Panc1 (cell line): ENCODE measurements at regions not wholly inside any gene's neighbourhood (a gene's known extent, or its start where the extent isn't known, plus 50 kb on each side); places are given as distances from the start of the nearest gene placed in this dataset.

Experiments used
- ATAC-seq: fragments of 200-7000 bp; cut with Tn5 transposase; 2 replicates; pipeline ENCODE4 v1.9.1; 2020; ENCODE audit warnings: mild to moderate bottlenecking, moderate library complexity
- BruUV-seq: library from RNA; stranded (reverse); fragments of 400-500 nt; replicated peaks from 2 replicates; lab custom pipeline; 2021; lab: Mats Ljungman, UMichigan
- CTCF ChIA-PET: fragments of 300-600 bp; sonication (Branson Sonifier 250); formaldehyde crosslinking; loops from one replicate; lab custom pipeline; 2022; ENCODE audit warnings: antibody characterized with exemption; lab: Charles Lee
- POLR2A ChIA-PET: fragments of 300-600 bp; sonication (Branson Sonifier 250); formaldehyde crosslinking; loops from one replicate; lab custom pipeline; 2022; ENCODE audit warnings: antibody characterized with exemption; lab: Charles Lee
- DNase-seq: peaks from one replicate; pipeline ENCODE4 v3.0.0-alpha.2; 2010; ENCODE audit warnings: low read depth, low spot score
- H3K27ac ChIP-seq: 2 replicates; pipeline ENCODE4 v1.5.1; 2011; ENCODE audit warnings: mild to moderate bottlenecking, low read length, inconsistent platforms
- H3K27me3 ChIP-seq: fragments of 200-500 bp; sonication (Bioruptor generic); 2 replicates; pipeline ENCODE4 v1.6.0; 2014; ENCODE audit warnings: low read length, inconsistent platforms; ENCODE audit not compliant: control insufficient read depth, insufficient read depth
- H3K36me3 ChIP-seq: fragments of 200-500 bp; sonication (Bioruptor generic); 2 replicates; pipeline ENCODE4 v1.5.1; 2014; ENCODE audit warnings: inconsistent platforms, mild to moderate bottlenecking, low read length, moderate library complexity; ENCODE audit not compliant: control insufficient read depth, insufficient read depth
- H3K4me1 ChIP-seq: 2 replicates; pipeline ENCODE4 v1.5.1; 2011; ENCODE audit warnings: inconsistent platforms, mild to moderate bottlenecking, low read length, moderate library complexity; ENCODE audit not compliant: control insufficient read depth, insufficient read depth
- H3K4me3 ChIP-seq, 2 experiments: 2 replicates each; pipeline ENCODE4 v1.5.1; 2011 to 2012; ENCODE audit warnings: low read depth in 2 of 2, low read length in 2 of 2, mild to moderate bottlenecking in 2 of 2, inconsistent platforms in 1 of 2, moderate library complexity in 1 of 2
- H3K9me3 ChIP-seq: fragments of 200-500 bp; sonication (Bioruptor generic); 2 replicates; pipeline ENCODE4 v1.5.1; 2014; ENCODE audit warnings: low read depth, mild to moderate bottlenecking, inconsistent platforms, low read length, moderate library complexity; ENCODE audit not compliant: control insufficient read depth, insufficient read depth
- CTCF ChIP-seq: fragments of 450-650 bp; IDR thresholded peaks from 2 replicates; pipeline ENCODE4 v1.5.1; 2017; ENCODE audit warnings: mild to moderate bottlenecking
- POLR2AphosphoS5 ChIP-seq: IDR thresholded peaks from 2 replicates; pipeline ENCODE4 v1.6.1; 2012; ENCODE audit warnings: mild to moderate bottlenecking, low read depth, low read length, moderate library complexity
- REST ChIP-seq, 2 experiments: IDR thresholded peaks; 2 replicates each; pipeline ENCODE4 v1.6.1; 2011 to 2012; ENCODE audit warnings: low read depth in 2 of 2, control low read depth in 1 of 2, low read length in 1 of 2, mild to moderate bottlenecking in 1 of 2, moderate library complexity in 1 of 2; ENCODE audit not compliant: insufficient read depth in 1 of 2
- SIN3A ChIP-seq: IDR thresholded peaks from 2 replicates; pipeline ENCODE4 v1.6.1; 2012; ENCODE audit warnings: low read depth, mild to moderate bottlenecking, low read length, moderate library complexity, borderline replicate concordance; ENCODE audit not compliant: insufficient read depth
- TCF7L2 ChIP-seq: IDR thresholded peaks from 2 replicates; pipeline ENCODE4 v1.6.1; 2011; ENCODE audit warnings: mild to moderate bottlenecking, low read depth, low read length, inconsistent platforms
- in situ Hi-C: cut with HindIII; loops from 2 replicates; pipeline ENCODE4 v1.10.0; 2016; ENCODE audit warnings: low sequenced_read_pairs, low pct_unique_long_range_greater_than_20kb
- intact Hi-C: fragments of 100-400 bp; cut with micrococcal nuclease; formaldehyde crosslinking; loops from one replicate; pipeline ENCODE4 v1.10.0; 2022; ENCODE audit not compliant: unreplicated experiment

- POLR2A ChIA-PET = no interaction called here
- ATAC-seq (no peak), DNase-seq (no peak)
- no peaks in the 10 kb centered on the region for H3K9me3 ChIP-seq
- CTCF ChIA-PET = no interaction called here
- in situ Hi-C loops (no loop called here), intact Hi-C loops (no loop called here)
- no TSS peak for BruUV-seq
- no peak overlapping the region for H3K4me3 ChIP-seq
- no peak for TF ChIP-seq SIN3A
- no peak for TF ChIP-seq REST (IDR thresholded peaks at IDR 0.05; ENCODE audit: insufficient read depth in 1 of 2, low read depth in 2 of 2, low read length in 1 of 2)
- no peak for TF ChIP-seq POLR2AphosphoS5
- no peak for TF ChIP-seq TCF7L2
- TF ChIP-seq CTCF = no peak
- no peak overlapping the region for H3K27ac ChIP-seq
- no peaks in the 10 kb centered on the region; the same call in 1 of the 2 replicates for H3K27me3 ChIP-seq
- H3K36me3 ChIP-seq = no peaks in the 10 kb centered on the region
- H3K4me1 ChIP-seq = no peaks in the 10 kb centered on the region
Measured at GRCh38 chr14:65872536-65872935, 460.0 kb downstream of the FUT8 start.

- H3K4me1 ChIP-seq = no peaks in the 10 kb centered on the region
- POLR2A ChIA-PET = no interaction called here
- BruUV-seq = no TSS peak
- CTCF ChIA-PET = no interaction called here
- H3K4me3 ChIP-seq = no peak overlapping the region
- H3K27ac ChIP-seq = no peak overlapping the region
- in situ Hi-C loops = no loop called here
- DNase-seq (no peak), ATAC-seq (no peak)
- no peaks in the 10 kb centered on the region for H3K36me3 ChIP-seq
- no peaks in the 10 kb centered on the region; the same call in 1 of the 2 replicates for H3K27me3 ChIP-seq
- no peak for TF ChIP-seq REST (IDR thresholded peaks at IDR 0.05; ENCODE audit: insufficient read depth in 1 of 2, low read depth in 2 of 2, low read length in 1 of 2)
- no peak for TF ChIP-seq POLR2AphosphoS5
- TF ChIP-seq SIN3A = no peak
- no peak for TF ChIP-seq TCF7L2
- no peak for TF ChIP-seq CTCF
- intact Hi-C loops = no loop called here
- no peaks in the 10 kb centered on the region for H3K9me3 ChIP-seq
Measured at GRCh38 chr14:65877166-65877565, 464.6 kb downstream of the FUT8 start.
